ENCODE measurements at regions not wholly inside any gene's neighbourhood (a gene's known extent, or its start where the extent isn't known, plus 50 kb on each side); places are given as distances from the start of the nearest gene placed in this dataset.

DNA sequence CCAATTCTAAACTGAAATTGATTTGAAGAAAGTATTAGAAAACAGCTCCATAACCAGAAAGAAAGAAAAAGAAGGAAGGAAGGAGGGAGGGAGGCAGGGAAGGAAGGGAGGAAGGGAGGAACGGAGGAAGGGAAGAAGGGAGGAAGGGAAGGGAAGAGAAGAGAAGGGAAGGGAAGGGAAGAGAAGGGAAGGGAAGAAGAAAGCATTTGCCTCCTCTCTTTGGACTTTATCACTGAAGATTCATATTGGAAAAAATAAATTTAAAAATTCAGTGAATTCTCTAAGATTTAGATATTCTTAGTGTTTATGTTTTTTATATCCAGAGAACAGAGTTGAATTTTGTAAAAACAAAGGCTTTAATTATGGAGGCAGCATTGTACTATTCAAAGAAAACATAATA is 68.5 kb upstream of the NXT1 start:
- Histone ChIP-seq H3K27me3 (ENCODE audit: control insufficient read depth in 4 of 4, insufficient read depth in 4 of 4, low read length in 3 of 4) (peaks cover 0 to 7% (median 0%) of the 10 kb centered on the region in 4 donors), H3K9me3 (ENCODE audit: control insufficient read depth in 4 of 4, low read length in 3 of 4) (no peaks in the 10 kb centered on the region), H3K4me3 (ENCODE audit: low read depth in 1 of 3, low read length in 3 of 3) (no peak overlapping the region), H3K27ac (ENCODE audit: low read depth in 1 of 2, low read length in 2 of 2) (no peak overlapping the region), H3K9ac (ENCODE audit: low read depth in 1 of 2, low read length in 2 of 2) (no peak overlapping the region), H3K4me1 (ENCODE audit: control insufficient read depth in 4 of 4, insufficient read depth in 4 of 4, low read length in 3 of 4) (no peaks in the 10 kb centered on the region), H3K36me3 (ENCODE audit: control insufficient read depth in 4 of 4, insufficient read depth in 3 of 4, low read depth in 1 of 4, low read length in 3 of 4) (no peaks in the 10 kb centered on the region)
- WGBS: 44% methylated on average over 1 of the region's 1 CpG
- no peak for DNase-seq (ENCODE audit: low spot score)
- TF ChIP-seq RAD21 (IDR thresholded peaks at IDR 0.05): no peak
- TF ChIP-seq, protein P1, sequence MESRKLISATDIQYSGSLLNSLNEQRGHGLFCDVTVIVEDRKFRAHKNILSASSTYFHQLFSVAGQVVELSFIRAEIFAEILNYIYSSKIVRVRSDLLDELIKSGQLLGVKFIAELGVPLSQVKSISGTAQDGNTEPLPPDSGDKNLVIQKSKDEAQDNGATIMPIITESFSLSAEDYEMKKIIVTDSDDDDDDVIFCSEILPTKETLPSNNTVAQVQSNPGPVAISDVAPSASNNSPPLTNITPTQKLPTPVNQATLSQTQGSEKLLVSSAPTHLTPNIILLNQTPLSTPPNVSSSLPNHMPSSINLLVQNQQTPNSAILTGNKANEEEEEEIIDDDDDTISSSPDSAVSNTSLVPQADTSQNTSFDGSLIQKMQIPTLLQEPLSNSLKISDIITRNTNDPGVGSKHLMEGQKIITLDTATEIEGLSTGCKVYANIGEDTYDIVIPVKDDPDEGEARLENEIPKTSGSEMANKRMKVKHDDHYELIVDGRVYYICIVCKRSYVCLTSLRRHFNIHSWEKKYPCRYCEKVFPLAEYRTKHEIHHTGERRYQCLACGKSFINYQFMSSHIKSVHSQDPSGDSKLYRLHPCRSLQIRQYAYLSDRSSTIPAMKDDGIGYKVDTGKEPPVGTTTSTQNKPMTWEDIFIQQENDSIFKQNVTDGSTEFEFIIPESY (IDR thresholded peaks at IDR 0.05): no peak
- no peak for TF ChIP-seq SP1 (IDR thresholded peaks at IDR 0.05)
- no peak for TF ChIP-seq YY1 (IDR thresholded peaks at IDR 0.05)
- no peak for TF ChIP-seq TAF1 (conservative IDR thresholded peaks at IDR 0.05)

DNA sequence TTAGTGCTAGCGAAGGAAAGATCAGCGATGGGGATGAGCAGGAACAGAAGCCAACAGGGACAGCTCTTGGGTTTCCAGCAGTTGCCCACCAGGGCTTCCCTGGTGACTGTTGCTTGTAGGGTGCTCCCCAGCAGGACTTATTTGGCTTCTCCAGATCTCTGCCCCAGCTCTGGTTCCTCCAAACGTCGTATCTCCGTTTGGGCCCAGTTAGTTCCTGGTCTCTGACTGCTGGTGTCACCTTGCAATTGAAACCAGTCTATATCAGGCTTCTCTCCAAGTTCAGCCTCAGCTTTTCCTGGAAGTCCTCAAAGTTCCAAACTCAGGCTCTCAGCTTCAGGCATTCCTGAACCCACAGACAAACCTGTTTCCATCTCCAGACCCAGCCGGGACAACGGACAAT is 70.8 kb upstream of the NXT1 start:
- no peaks in the 10 kb centered on the region for H3K9me3 ChIP-seq (ENCODE audit: control insufficient read depth in 4 of 4, low read length in 3 of 4)
- WGBS: 88% methylated on average over 7 of the region's 7 CpGs
- no peaks in the 10 kb centered on the region for H3K4me1 ChIP-seq (ENCODE audit: control insufficient read depth in 4 of 4, insufficient read depth in 4 of 4, low read length in 3 of 4)
- TF ChIP-seq GABPA (IDR thresholded peaks at IDR 0.05 in 1 of 2, conservative IDR thresholded peaks at IDR 0.05 in 1 of 2): no peak
- TF ChIP-seq, protein P2, sequence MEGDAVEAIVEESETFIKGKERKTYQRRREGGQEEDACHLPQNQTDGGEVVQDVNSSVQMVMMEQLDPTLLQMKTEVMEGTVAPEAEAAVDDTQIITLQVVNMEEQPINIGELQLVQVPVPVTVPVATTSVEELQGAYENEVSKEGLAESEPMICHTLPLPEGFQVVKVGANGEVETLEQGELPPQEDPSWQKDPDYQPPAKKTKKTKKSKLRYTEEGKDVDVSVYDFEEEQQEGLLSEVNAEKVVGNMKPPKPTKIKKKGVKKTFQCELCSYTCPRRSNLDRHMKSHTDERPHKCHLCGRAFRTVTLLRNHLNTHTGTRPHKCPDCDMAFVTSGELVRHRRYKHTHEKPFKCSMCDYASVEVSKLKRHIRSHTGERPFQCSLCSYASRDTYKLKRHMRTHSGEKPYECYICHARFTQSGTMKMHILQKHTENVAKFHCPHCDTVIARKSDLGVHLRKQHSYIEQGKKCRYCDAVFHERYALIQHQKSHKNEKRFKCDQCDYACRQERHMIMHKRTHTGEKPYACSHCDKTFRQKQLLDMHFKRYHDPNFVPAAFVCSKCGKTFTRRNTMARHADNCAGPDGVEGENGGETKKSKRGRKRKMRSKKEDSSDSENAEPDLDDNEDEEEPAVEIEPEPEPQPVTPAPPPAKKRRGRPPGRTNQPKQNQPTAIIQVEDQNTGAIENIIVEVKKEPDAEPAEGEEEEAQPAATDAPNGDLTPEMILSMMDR (IDR thresholded peaks at IDR 0.05; ENCODE audit: low read depth, low read length, missing input control): no peak
- TF ChIP-seq YY1 (IDR thresholded peaks at IDR 0.05): no peak
- TF ChIP-seq HNF4G (IDR thresholded peaks at IDR 0.05): no peak
- TF ChIP-seq, protein P3, sequence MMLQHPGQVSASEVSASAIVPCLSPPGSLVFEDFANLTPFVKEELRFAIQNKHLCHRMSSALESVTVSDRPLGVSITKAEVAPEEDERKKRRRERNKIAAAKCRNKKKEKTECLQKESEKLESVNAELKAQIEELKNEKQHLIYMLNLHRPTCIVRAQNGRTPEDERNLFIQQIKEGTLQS (IDR thresholded peaks at IDR 0.05): no peak
- TF ChIP-seq, protein P4, sequence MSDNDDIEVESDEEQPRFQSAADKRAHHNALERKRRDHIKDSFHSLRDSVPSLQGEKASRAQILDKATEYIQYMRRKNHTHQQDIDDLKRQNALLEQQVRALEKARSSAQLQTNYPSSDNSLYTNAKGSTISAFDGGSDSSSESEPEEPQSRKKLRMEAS (IDR thresholded peaks at IDR 0.05): no peak
- no peak for TF ChIP-seq FOXA1 (IDR thresholded peaks at IDR 0.05)
- no peak for TF ChIP-seq SP1 (IDR thresholded peaks at IDR 0.05)
- no peak for TF ChIP-seq FOXA2 (IDR thresholded peaks at IDR 0.05)
- no peak for TF ChIP-seq RAD21 (IDR thresholded peaks at IDR 0.05)
- TF ChIP-seq RXRA (IDR thresholded peaks at IDR 0.05): no peak
- TF ChIP-seq, protein P5, sequence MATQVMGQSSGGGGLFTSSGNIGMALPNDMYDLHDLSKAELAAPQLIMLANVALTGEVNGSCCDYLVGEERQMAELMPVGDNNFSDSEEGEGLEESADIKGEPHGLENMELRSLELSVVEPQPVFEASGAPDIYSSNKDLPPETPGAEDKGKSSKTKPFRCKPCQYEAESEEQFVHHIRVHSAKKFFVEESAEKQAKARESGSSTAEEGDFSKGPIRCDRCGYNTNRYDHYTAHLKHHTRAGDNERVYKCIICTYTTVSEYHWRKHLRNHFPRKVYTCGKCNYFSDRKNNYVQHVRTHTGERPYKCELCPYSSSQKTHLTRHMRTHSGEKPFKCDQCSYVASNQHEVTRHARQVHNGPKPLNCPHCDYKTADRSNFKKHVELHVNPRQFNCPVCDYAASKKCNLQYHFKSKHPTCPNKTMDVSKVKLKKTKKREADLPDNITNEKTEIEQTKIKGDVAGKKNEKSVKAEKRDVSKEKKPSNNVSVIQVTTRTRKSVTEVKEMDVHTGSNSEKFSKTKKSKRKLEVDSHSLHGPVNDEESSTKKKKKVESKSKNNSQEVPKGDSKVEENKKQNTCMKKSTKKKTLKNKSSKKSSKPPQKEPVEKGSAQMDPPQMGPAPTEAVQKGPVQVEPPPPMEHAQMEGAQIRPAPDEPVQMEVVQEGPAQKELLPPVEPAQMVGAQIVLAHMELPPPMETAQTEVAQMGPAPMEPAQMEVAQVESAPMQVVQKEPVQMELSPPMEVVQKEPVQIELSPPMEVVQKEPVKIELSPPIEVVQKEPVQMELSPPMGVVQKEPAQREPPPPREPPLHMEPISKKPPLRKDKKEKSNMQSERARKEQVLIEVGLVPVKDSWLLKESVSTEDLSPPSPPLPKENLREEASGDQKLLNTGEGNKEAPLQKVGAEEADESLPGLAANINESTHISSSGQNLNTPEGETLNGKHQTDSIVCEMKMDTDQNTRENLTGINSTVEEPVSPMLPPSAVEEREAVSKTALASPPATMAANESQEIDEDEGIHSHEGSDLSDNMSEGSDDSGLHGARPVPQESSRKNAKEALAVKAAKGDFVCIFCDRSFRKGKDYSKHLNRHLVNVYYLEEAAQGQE (IDR thresholded peaks at IDR 0.05): no peak
- no peak for TF ChIP-seq HNF4A (conservative IDR thresholded peaks at IDR 0.05)
- no peak for TF ChIP-seq NR2F2 (IDR thresholded peaks at IDR 0.05)
- no peaks in the 10 kb centered on the region for H3K36me3 ChIP-seq (ENCODE audit: control insufficient read depth in 4 of 4, insufficient read depth in 3 of 4, low read depth in 1 of 4, low read length in 3 of 4)
- no peak overlapping the region for H3K27ac ChIP-seq (ENCODE audit: low read depth in 1 of 2, low read length in 2 of 2)
- peaks cover 0 to 7% (median 0%) of the 10 kb centered on the region in 4 donors for H3K27me3 ChIP-seq (ENCODE audit: control insufficient read depth in 4 of 4, insufficient read depth in 4 of 4, low read length in 3 of 4)
- H3K9ac ChIP-seq (ENCODE audit: low read depth in 1 of 2, low read length in 2 of 2): no peak overlapping the region
- no peak overlapping the region for H3K4me3 ChIP-seq (ENCODE audit: low read depth in 1 of 3, low read length in 3 of 3)
- DNase-seq (ENCODE audit: low spot score): no peak
